ENCODE measurements at regions not wholly inside any gene's neighbourhood (a gene's known extent, or its start where the extent isn't known, plus 50 kb on each side); places are given as distances from the start of the nearest gene placed in this dataset.

GRCh38 chr4:58303456-58303855 lies 1193.3 kb upstream of the IGFBP7 start:
- no peak overlapping the region for H2AFZ ChIP-seq (ENCODE audit: low read length)
- WGBS (ENCODE audit: extremely low coverage, insufficient read length, low lambda C conversion rate), result no CpG with 5 or more reads among the region's 1 CpG
- H3K23ac ChIP-seq (ENCODE audit: insufficient read length, low read depth, low read length), result no peak overlapping the region
- no peak overlapping the region for H4K91ac ChIP-seq (ENCODE audit: insufficient read length, low read depth, low read length)
- H3K4me3 Mint-ChIP-seq, result no peak overlapping the region
- no peak overlapping the region for H2BK20ac ChIP-seq (ENCODE audit: low read depth, low read length, poor library complexity, severe bottlenecking)
- peaks cover 2% of the 10 kb centered on the region; the same call in 1 of the 2 replicates for H3K27me3 Mint-ChIP-seq (ENCODE audit: low read depth)
- peaks cover 0 to 7% of the 10 kb centered on the region in 2 experiments; a peak in 2 of 4 replicates for H3K4me1 Mint-ChIP-seq
- H2BK15ac ChIP-seq (ENCODE audit: low read depth, low read length), result no peak overlapping the region
- no peaks in the 10 kb centered on the region for H3K23me2 ChIP-seq (ENCODE audit: insufficient read length, low read depth, low read length, poor library complexity, severe bottlenecking)
- H3K4me2 ChIP-seq (ENCODE audit: insufficient read depth, insufficient read length, low read length), result no peak overlapping the region
- H3K56ac ChIP-seq (ENCODE audit: insufficient read length, low read depth, low read length), result no peak overlapping the region
- H4K20me1 ChIP-seq (ENCODE audit: control insufficient read depth, insufficient read depth, insufficient read length), result no peaks in the 10 kb centered on the region
- H3K79me2 ChIP-seq (ENCODE audit: insufficient read depth, low read length), result no peaks in the 10 kb centered on the region
- H3K27me3 ChIP-seq (ENCODE audit: insufficient read depth, low read length), result no peaks in the 10 kb centered on the region
- no peaks in the 10 kb centered on the region for H3K79me1 ChIP-seq (ENCODE audit: insufficient read depth, low read depth, low read length, poor library complexity, severe bottlenecking)
- H3K9ac ChIP-seq (ENCODE audit: extremely low read depth, insufficient read length, low read length), result no peak overlapping the region
- peaks cover 12 to 13% of the 10 kb centered on the region in 2 experiments; a peak in 3 of 5 replicates for H3K9me3 Mint-ChIP-seq
- no peak overlapping the region for H3T11ph ChIP-seq (ENCODE audit: low read length)
- no peaks in the 10 kb centered on the region for H3K4me1 ChIP-seq (ENCODE audit: insufficient read depth, low read length)
- no peak overlapping the region for H2BK5ac ChIP-seq (ENCODE audit: insufficient read length, low read length)
- no peak overlapping the region for H2BK120ac ChIP-seq (ENCODE audit: low read depth, low read length, poor library complexity, severe bottlenecking)
- DNase-seq, result no peak
- no peak overlapping the region for H4K5ac ChIP-seq (ENCODE audit: insufficient read length, low read depth, low read length)
- H4K8ac ChIP-seq (replicated peaks; ENCODE audit: insufficient read length, low read depth, low read length), result no peak overlapping the region
- no peaks in the 10 kb centered on the region for H3K9me3 ChIP-seq (ENCODE audit: control insufficient read depth, low read depth, low read length)
- H2BK12ac ChIP-seq (ENCODE audit: insufficient read length, low read depth, low read length), result no peak overlapping the region
- peaks cover 2 to 22% (median 6%) of the 10 kb centered on the region in 3 experiments; a peak in 3 of 7 replicates for H3K36me3 Mint-ChIP-seq (ENCODE audit: insufficient read depth in 1 of 3, low read depth in 3 of 3)
- no peak overlapping the region for H3K27ac ChIP-seq (ENCODE audit: insufficient read length, low read depth, low read length)
- H3K14ac ChIP-seq (ENCODE audit: insufficient read depth, low read length), result no peak overlapping the region
- no peak for TF ChIP-seq CTCF (conservative IDR thresholded peaks at IDR 0.05)
- no peak overlapping the region for H3K18ac ChIP-seq (ENCODE audit: insufficient read length, low read depth, low read length)
- H3K27ac Mint-ChIP-seq, result no peak overlapping the region
- no peak overlapping the region for H3K4ac ChIP-seq (ENCODE audit: low read depth, low read length)
- no peak overlapping the region for H2AK5ac ChIP-seq (ENCODE audit: insufficient read length, low read length)
